Heart left ventricle (tissue), 16 donors: ENCODE measurements at regions not wholly inside any gene's neighbourhood (a gene's known extent, or its start where the extent isn't known, plus 50 kb on each side); places are given as distances from the start of the nearest gene placed in this dataset.

Source experiments
- ATAC-seq, 4 donors: fragments of 200-7000 bp; cut with Tn5 transposase; one replicate each; pipeline ENCODE4 v1.9.1; 2020 to 2022; ENCODE audit warnings: moderate library complexity in 4 of 4, mild to moderate bottlenecking in 3 of 4, moderate number of reproducible peaks in 1 of 4
- DNase-seq, 5 donors: peaks; one replicate each; pipeline ENCODE4 v3.0.0-alpha.2; 2020
- H3K27ac ChIP-seq, 12 donors: fragments of 200-600 bp; sonication (generic) in 4 of 12; one replicate each; pipeline versions ENCODE4 v1.5.0 to v1.8.0; 2016 to 2022; ENCODE audit warnings: mild to moderate bottlenecking in 2 of 12
- H3K27me3 ChIP-seq, 9 donors: fragments of 200-600 bp; sonication (generic) in 2 of 9; one replicate each; pipeline versions ENCODE4 v1.5.1 to v1.8.0; 2016 to 2022; ENCODE audit warnings: mild to moderate bottlenecking in 3 of 9
- H3K36me3 ChIP-seq, 9 donors: fragments of 200-600 bp; sonication (generic) in 2 of 9; one replicate each; pipeline versions ENCODE4 v1.5.0 to v1.8.0; 2018 to 2022; ENCODE audit warnings: mild to moderate bottlenecking in 2 of 9
- H3K4me1 ChIP-seq, 12 donors: fragments of 200-600 bp; sonication (generic) in 4 of 12; one replicate each; pipeline versions ENCODE4 v1.5.0 to v1.8.0; 2016 to 2022; ENCODE audit warnings: mild to moderate bottlenecking in 3 of 12
- H3K4me3 ChIP-seq, 12 donors: fragments of 200-600 bp; sonication (generic) in 4 of 12; one replicate each; pipeline versions ENCODE4 v1.5.0 to v1.8.0; 2017 to 2022; ENCODE audit warnings: mild to moderate bottlenecking in 9 of 12, moderate library complexity in 4 of 12
- H3K9me3 ChIP-seq, 12 donors: fragments of 200-600 bp; sonication (generic) in 4 of 12; one replicate each; pipeline versions ENCODE4 v1.5.0 to v1.8.0; 2016 to 2022; ENCODE audit warnings: mild to moderate bottlenecking in 1 of 12
- POLR2A ChIP-seq, 2 donors: fragments of 450-650 bp; IDR thresholded peaks; one replicate each; pipeline ENCODE4 v1.6.1; 2017; ENCODE audit warnings: antibody characterized with exemption in 2 of 2, mild to moderate bottlenecking in 2 of 2, moderate library complexity in 2 of 2
- WGBS, 4 donors: extraction: QIAGEN DNeasy Blood & Tissue Kit in 2 of 4; methylation state at CpG; one replicate each; pipeline versions ENCODE4 v1.1.5 to v1.1.7; 2013 to 2018; 5-methylcytosine and 5-hydroxymethylcytosine counted together
- intact Hi-C, 10 donors: fragments of 100-400 bp; cut with DNase I; formaldehyde crosslinking; loops; one replicate each; pipeline versions ENCODE4 v1.11.1 to v1.14.2; 2022
- TF ChIP-seq, protein P1 (sequence below), 12 donors: fragments of 200-600 bp; sonication (generic) in 4 of 12; IDR thresholded peaks; one replicate each; pipeline versions ENCODE4 v1.5.0 to v1.8.0; 2018 to 2022; ENCODE audit warnings: antibody characterized with exemption in 12 of 12, mild to moderate bottlenecking in 5 of 12
- donor health status: ischemic (EF 13 %, LVEDD 7.1; RV severe dilation, severe dysfunction).
- donor health status: healthy with polysubstance abuse.
- donor health status: DM: no; HTN: yes; CAD: no.
- donor health status: DM: no; HTN: no; CAD: no.
- donor health status: ischemic (EF 25% LVEDD 6.9; RV normal size, moderate dysfunction).
- donor health status: ischemic (EF 25% LVEDD 5.7; RV mildly dilated, moderate dysfunction).
- donor health status: healthy.
- donor health status: DM: yes; HTN: yes; CAD: no.
- donor health status: ischemic (EF 35%, LVEDD 5.7; RV mildly dilated, moderate dysfunction).
- donor health status: nonischemic (EF 11% LVEDD 7.7; RV severe dilation, severe dysfunction).
- donor health status: DM: yes; HTN: yes; CAD: no.
- donor health status: PGD.
- donor health status: ischemic (EF 29% LVEDD 5.4; RV normal size, mild dysfunction).
- donor health status: nonischemic (EF 23%, LVEDD 6.1; RV moderate dilation, normal function).

DNA sequence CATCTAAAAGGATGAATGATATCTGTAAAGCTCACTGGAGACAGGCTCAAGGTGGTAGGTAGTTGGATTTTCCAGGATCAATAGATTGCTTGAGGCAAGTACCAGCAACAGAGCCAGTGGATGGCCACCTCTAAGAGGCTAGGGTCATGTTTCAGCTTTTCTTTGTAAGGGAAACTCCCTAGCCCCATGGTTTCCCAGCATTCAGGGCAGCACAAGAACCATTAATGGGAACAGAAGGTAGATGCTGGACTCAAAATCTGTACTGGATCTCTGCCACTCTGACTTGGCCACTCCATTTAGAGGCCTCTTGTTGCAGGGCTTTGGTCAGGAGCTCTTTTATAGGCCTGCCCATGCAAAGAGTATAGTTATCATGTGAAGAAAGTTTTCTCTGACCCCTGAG lies 76.1 kb upstream of the DYRK2 start:
- Histone ChIP-seq H3K4me3 (no peak overlapping the region), H3K36me3 (no peaks in the 10 kb centered on the region), H3K27me3 (no peaks in the 10 kb centered on the region), H3K27ac (no peak overlapping the region), H3K4me1 (no peaks in the 10 kb centered on the region), H3K9me3 (no peaks in the 10 kb centered on the region)
- intact Hi-C loops, result loop anchor here in 1 of 10 donors (10.0 kb wide), 1 partner anchor 88 kb away; no protein-coding TSS in a partner anchor
- ATAC-seq, result no peak
- no peak for DNase-seq
- TF ChIP-seq, protein P1, sequence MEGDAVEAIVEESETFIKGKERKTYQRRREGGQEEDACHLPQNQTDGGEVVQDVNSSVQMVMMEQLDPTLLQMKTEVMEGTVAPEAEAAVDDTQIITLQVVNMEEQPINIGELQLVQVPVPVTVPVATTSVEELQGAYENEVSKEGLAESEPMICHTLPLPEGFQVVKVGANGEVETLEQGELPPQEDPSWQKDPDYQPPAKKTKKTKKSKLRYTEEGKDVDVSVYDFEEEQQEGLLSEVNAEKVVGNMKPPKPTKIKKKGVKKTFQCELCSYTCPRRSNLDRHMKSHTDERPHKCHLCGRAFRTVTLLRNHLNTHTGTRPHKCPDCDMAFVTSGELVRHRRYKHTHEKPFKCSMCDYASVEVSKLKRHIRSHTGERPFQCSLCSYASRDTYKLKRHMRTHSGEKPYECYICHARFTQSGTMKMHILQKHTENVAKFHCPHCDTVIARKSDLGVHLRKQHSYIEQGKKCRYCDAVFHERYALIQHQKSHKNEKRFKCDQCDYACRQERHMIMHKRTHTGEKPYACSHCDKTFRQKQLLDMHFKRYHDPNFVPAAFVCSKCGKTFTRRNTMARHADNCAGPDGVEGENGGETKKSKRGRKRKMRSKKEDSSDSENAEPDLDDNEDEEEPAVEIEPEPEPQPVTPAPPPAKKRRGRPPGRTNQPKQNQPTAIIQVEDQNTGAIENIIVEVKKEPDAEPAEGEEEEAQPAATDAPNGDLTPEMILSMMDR (IDR thresholded peaks at IDR 0.05), result no peak
- TF ChIP-seq POLR2A (IDR thresholded peaks at IDR 0.05), result no peak

DNA sequence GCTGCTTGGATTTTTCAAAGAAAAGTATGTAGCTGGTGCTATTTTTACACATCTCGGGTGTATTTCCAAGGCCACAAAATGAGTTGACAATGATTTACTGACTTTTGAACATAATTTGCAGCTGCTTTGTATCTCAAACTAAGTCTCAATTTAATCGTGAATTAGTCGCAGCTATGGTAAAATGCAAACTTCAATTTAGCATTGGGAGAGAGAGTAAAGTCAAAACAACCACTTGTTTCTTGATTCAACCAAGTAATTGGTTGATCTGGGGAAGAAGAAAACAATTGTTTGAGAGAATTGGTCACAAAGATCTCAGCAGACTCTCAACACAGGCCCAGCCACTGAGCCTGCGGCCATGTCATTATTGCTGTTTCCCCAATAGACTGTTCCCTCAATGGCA lies 75.0 kb upstream of the DYRK2 start:
- no peaks in the 10 kb centered on the region for H3K36me3 ChIP-seq
- no peaks in the 10 kb centered on the region for H3K9me3 ChIP-seq
- ATAC-seq (no peak), DNase-seq (no peak)
- H3K4me3 ChIP-seq, result no peak overlapping the region
- intact Hi-C loops, result loop anchor here in 1 of 10 donors (10.0 kb wide), 1 partner anchor 89 kb away; no protein-coding TSS in a partner anchor
- no peaks in the 10 kb centered on the region for H3K4me1 ChIP-seq
- 93 to 94% (median 94%) methylated on average over 4 of the region's 4 CpGs for WGBS, 4 donors
- H3K27me3 ChIP-seq, result no peaks in the 10 kb centered on the region
- TF ChIP-seq, protein P1 (IDR thresholded peaks at IDR 0.05), result no peak
- TF ChIP-seq POLR2A (IDR thresholded peaks at IDR 0.05), result no peak
- no peak overlapping the region for H3K27ac ChIP-seq

DNA sequence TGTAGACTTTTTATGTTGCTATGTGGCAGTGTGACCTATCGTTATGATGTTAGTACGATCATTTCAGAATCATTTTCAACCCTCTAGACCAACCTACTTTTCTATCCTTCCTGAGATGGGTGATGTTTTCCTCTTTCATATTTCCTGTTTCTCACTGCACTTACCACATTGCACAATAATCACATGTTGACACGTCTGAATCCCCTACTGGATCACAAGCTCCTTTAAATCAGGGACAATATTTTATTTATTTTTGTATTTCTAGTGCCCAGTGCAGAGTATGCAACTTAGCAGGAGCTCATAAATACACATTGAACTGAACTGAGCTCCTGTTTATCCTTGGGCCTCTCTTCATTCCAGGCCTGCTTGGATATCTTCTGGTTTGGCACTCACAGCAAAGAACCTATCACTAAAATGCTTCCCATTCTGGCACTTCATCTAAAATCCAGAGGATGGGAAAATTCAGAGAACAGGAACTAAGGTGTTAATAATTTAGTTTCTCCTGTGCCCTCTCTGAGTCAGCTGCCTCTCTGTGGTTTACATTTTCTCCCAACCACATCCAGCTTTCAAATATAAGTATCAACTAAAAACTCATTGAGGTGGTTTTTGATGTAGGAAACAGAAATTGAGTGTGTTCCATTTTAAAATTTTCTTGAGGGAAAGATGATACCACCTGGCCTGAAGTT lies 69.4 kb upstream of the DYRK2 start:
- no peak for TF ChIP-seq POLR2A (IDR thresholded peaks at IDR 0.05)
- TF ChIP-seq, protein P1 (IDR thresholded peaks at IDR 0.05), result no peak
- Histone ChIP-seq H3K27me3 (no peaks in the 10 kb centered on the region), H3K27ac (peak overlapping the region in 1 of 12 donors; percentile 56), H3K36me3 (no peaks in the 10 kb centered on the region), H3K4me3 (no peak overlapping the region), H3K9me3 (no peaks in the 10 kb centered on the region), H3K4me1 (peaks cover 0 to 6% (median 0%) of the 10 kb centered on the region in 12 donors)
- DNase-seq (no peak), ATAC-seq (no peak)
- intact Hi-C loops, result loop anchor here in 1 of 10 donors (10.0 kb wide), 1 partner anchor 94 kb away; no protein-coding TSS in a partner anchor
- WGBS, 4 donors, result 75 to 85% (median 77%) methylated on average over 3 of the region's 3 CpGs

DNA sequence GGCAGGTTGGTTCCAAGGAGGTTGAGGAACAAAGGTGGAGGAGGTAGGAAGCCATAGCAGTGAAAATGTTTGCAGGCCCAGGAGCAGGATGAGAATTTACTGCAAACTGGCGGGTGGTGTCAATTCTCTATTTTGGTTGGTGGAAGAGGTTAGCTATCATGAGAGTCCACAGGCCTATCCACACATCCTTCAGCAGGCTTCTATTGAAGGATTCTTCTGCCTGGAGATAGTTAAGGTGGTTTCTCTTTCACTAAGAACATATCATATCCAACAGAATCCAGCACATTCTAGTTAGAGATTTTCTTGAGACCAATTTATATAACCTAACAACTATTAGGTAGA lies 68.9 kb upstream of the DYRK2 start:
- Histone ChIP-seq H3K36me3 (no peaks in the 10 kb centered on the region), H3K27ac (peak overlapping the region in 1 of 12 donors; percentile 56), H3K4me1 (peaks cover 0 to 6% (median 0%) of the 10 kb centered on the region in 12 donors), H3K4me3 (no peak overlapping the region), H3K27me3 (no peaks in the 10 kb centered on the region), H3K9me3 (no peaks in the 10 kb centered on the region)
- intact Hi-C loops, result loop anchor here in 1 of 10 donors (10.0 kb wide), 1 partner anchor 95 kb away; no protein-coding TSS in a partner anchor
- WGBS, 4 donors, result 95 to 100% (median 99%) methylated on average over 1 of the region's 1 CpG
- ATAC-seq (no peak), DNase-seq (no peak)
- TF ChIP-seq, protein P1 (IDR thresholded peaks at IDR 0.05), result no peak
- no peak for TF ChIP-seq POLR2A (IDR thresholded peaks at IDR 0.05)
